GM20000 (cell line): ENCODE measurements at regions not wholly inside any gene's neighbourhood (a gene's known extent, or its start where the extent isn't known, plus 50 kb on each side); places are given as distances from the start of the nearest gene placed in this dataset.

Source experiments
- DNase-seq: peaks from one replicate; pipeline ENCODE4 v3.0.0; 2012; ENCODE audit warnings: low spot score
- CTCF ChIP-seq: IDR thresholded peaks from 2 replicates; pipeline ENCODE4 v1.5.1; 2012; ENCODE audit warnings: mild to moderate bottlenecking, control low read depth; ENCODE audit errors: extremely low read depth, missing control alignments

- TF ChIP-seq CTCF, result no peak
- DNase-seq, result no peak
Measured at GRCh38 chr18:29225351-29225750, 1048.4 kb upstream of the CDH2 start.

DNA sequence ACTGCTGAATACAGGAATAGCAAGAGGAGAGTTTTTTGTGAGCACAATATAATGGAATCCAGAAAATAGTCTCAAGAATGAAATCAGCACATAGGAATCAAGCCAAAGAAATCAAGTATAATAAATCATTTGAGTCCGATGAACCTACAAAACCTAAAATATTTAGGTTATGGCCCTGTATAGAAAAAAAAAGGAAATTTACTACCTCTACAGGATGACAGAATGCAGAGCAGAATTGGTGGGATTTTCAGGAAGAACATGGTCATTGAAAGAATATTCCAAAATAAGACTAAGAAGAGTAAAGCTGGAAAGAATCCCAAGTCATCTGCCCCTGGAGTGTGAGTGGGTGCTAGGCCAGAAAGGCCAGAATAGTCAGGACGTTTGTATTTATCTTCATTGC, 1041.2 kb upstream of the CDH2 start:
- DNase-seq, result no peak
- TF ChIP-seq CTCF, result no peak

DNA sequence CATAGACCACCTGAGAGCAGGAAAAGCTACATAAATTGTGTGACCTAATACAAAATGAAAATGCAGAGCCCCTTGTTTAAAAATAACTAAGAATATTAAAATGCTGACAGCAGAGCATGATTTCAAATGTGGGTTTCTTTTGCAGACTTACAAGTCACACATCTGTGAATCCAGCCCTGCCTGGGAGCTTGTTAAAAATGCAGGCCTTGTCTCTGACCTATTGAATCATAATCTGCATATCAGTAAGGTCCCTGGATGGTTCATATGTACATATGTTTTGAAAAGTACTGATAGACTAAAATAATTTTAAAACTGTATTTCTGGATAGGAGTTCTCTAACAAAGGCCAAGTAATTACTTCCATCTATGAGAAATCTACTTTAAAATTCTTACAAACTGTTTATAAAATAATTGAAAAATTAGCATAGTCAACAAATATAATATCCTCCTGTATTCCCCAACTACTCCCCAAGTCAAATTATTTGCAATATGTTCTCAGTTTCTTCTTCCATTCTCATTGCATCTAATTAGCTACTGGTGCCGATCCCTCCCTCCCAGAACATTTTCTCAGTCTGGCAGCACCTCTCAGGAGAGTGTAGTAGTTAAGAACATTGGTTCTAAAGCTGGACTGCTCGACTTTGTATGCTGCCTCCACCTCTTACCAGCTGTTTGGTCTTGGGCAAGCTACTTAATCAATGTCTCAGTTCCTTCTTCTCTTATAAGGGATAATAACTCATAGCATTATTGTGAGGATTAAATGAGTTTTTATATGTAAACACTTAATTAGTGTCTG, 1040.4 kb upstream of the CDH2 start:
- no peak for DNase-seq
- no peak for TF ChIP-seq CTCF

- no peak for TF ChIP-seq CTCF
- no peak for DNase-seq
Measured at GRCh38 chr18:29198834-29199233, 1021.9 kb upstream of the CDH2 start.

GRCh38 chr18:29196307-29196706, 1019.4 kb upstream of the CDH2 start:
- DNase-seq, result no peak
- TF ChIP-seq CTCF, result no peak

- DNase-seq, result no peak
Measured at GRCh38 chr18:29191263-29191662, 1014.3 kb upstream of the CDH2 start.

GRCh38 chr18:29188760-29189159, 1011.8 kb upstream of the CDH2 start:
- DNase-seq, result no peak
- TF ChIP-seq CTCF, result no peak

More at GRCh38 chr18:29191263-29191662, 1014.3 kb upstream of the CDH2 start:
- TF ChIP-seq CTCF, result no peak
